H1 (cell line): ENCODE measurements at regions not wholly inside any gene's neighbourhood (a gene's known extent, or its start where the extent isn't known, plus 50 kb on each side); places are given as distances from the start of the nearest gene placed in this dataset.

Source experiments
- FOSL1 ChIP-seq: IDR thresholded peaks from 2 replicates; pipeline ENCODE4 v1.6.1; 2011; ENCODE audit warnings: mild to moderate bottlenecking, low read depth, low read length, moderate library complexity; ENCODE audit not compliant: insufficient read depth
- RBBP5 ChIP-seq: IDR thresholded peaks from 2 replicates; pipeline ENCODE4 v1.7.1; 2012; ENCODE audit warnings: low read depth, mild to moderate bottlenecking, inconsistent platforms, low read length, moderate library complexity, borderline replicate concordance

DNA sequence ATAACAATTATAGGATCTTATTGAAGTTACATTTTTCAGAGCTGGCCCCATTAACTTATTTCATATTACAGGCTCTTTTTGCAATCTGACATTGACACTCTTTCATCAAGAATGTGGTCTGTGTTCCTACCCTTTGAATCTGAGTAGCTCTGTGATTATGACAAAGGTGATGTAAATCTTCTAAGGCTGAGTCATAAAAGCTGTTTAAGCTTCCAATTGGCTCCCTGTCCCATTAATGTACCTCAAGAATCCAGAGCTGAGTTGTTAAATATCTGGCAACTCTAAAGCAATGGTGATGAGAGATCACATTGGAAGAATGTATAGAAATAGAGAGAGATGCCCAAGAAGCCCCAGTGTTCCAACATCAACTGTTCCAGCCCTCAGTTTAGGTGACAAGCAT lies 178.5 kb upstream of the DEPDC1 start (continued):
- TF ChIP-seq RBBP5: no peak
- no peak for TF ChIP-seq FOSL1
